Skeletal muscle tissue (tissue), 3 donors: ENCODE measurements at regions not wholly inside any gene's neighbourhood (a gene's known extent, or its start where the extent isn't known, plus 50 kb on each side); places are given as distances from the start of the nearest gene placed in this dataset.

Experiments
- H3K27ac ChIP-seq: one replicate; pipeline ENCODE4 v1.7.0; 2013; ENCODE audit warnings: mild to moderate bottlenecking, low read depth, low read length, inconsistent platforms
- H3K27me3 ChIP-seq, 3 donors: one replicate each; pipeline ENCODE4 v1.7.0; 2013; ENCODE audit warnings: low read length in 3 of 3; ENCODE audit not compliant: control insufficient read depth in 3 of 3, insufficient read depth in 3 of 3
- H3K36me3 ChIP-seq, 3 donors: one replicate each; pipeline ENCODE4 v1.7.0; 2013; ENCODE audit warnings: low read length in 3 of 3; ENCODE audit not compliant: control insufficient read depth in 3 of 3, insufficient read depth in 3 of 3
- H3K4me1 ChIP-seq, 3 donors: one replicate each; pipeline ENCODE4 v1.7.0; 2013; ENCODE audit warnings: low read length in 3 of 3, mild to moderate bottlenecking in 3 of 3; ENCODE audit not compliant: control insufficient read depth in 3 of 3, insufficient read depth in 3 of 3
- H3K4me3 ChIP-seq, 3 donors: one replicate each; pipeline ENCODE4 v1.7.0; 2013; ENCODE audit warnings: low read length in 3 of 3
- H3K9ac ChIP-seq, 3 donors: one replicate each; pipeline ENCODE4 v1.7.0; 2013; ENCODE audit warnings: low read length in 3 of 3, mild to moderate bottlenecking in 3 of 3, moderate library complexity in 2 of 3, low read depth in 1 of 3
- H3K9me3 ChIP-seq, 3 donors: one replicate each; pipeline ENCODE4 v1.7.0; 2013; ENCODE audit warnings: low read length in 3 of 3; ENCODE audit not compliant: control insufficient read depth in 3 of 3
- donor health status: Osteomylitis.

GRCh38 chr12:87814625-87815024 lies 214.6 kb downstream of the C12orf50 start:
- Histone ChIP-seq H3K36me3 (no peaks in the 10 kb centered on the region), H3K9ac (no peak overlapping the region), H3K27me3 (no peaks in the 10 kb centered on the region), H3K9me3 (no peaks in the 10 kb centered on the region), H3K4me1 (peaks cover 0 to 2% (median 0%) of the 10 kb centered on the region in 3 donors), H3K27ac (no peak overlapping the region), H3K4me3 (no peak overlapping the region)

- Histone ChIP-seq H3K9me3 (no peaks in the 10 kb centered on the region), H3K4me3 (no peak overlapping the region), H3K36me3 (no peaks in the 10 kb centered on the region), H3K4me1 (peaks cover 0 to 2% (median 0%) of the 10 kb centered on the region in 3 donors), H3K27me3 (no peaks in the 10 kb centered on the region), H3K9ac (no peak overlapping the region), H3K27ac (no peak overlapping the region)
Measured at GRCh38 chr12:87813476-87814234, 215.5 kb downstream of the C12orf50 start.

GRCh38 chr12:87812681-87813080 lies 216.5 kb downstream of the C12orf50 start:
- H3K27me3 ChIP-seq: no peaks in the 10 kb centered on the region
- peaks cover 0 to 2% (median 0%) of the 10 kb centered on the region in 3 donors for H3K4me1 ChIP-seq
- H3K36me3 ChIP-seq: no peaks in the 10 kb centered on the region
- H3K9ac ChIP-seq: no peak overlapping the region
- no peak overlapping the region for H3K4me3 ChIP-seq
- no peaks in the 10 kb centered on the region for H3K9me3 ChIP-seq
- no peak overlapping the region for H3K27ac ChIP-seq

- Histone ChIP-seq H3K27me3 (no peaks in the 10 kb centered on the region), H3K4me3 (no peak overlapping the region), H3K9me3 (no peaks in the 10 kb centered on the region), H3K9ac (no peak overlapping the region), H3K36me3 (no peaks in the 10 kb centered on the region), H3K27ac (no peak overlapping the region), H3K4me1 (peaks cover 0 to 2% (median 0%) of the 10 kb centered on the region in 3 donors)
Measured at GRCh38 chr12:87812030-87812429, 217.2 kb downstream of the C12orf50 start.

- Histone ChIP-seq H3K27me3 (no peaks in the 10 kb centered on the region), H3K36me3 (no peaks in the 10 kb centered on the region), H3K4me3 (no peak overlapping the region), H3K27ac (no peak overlapping the region), H3K9me3 (no peaks in the 10 kb centered on the region), H3K4me1 (no peaks in the 10 kb centered on the region), H3K9ac (no peak overlapping the region)
Measured at GRCh38 chr12:87809916-87810315, 219.3 kb downstream of the C12orf50 start.

- H3K4me3 ChIP-seq: no peak overlapping the region
- no peaks in the 10 kb centered on the region for H3K27me3 ChIP-seq
- no peaks in the 10 kb centered on the region for H3K9me3 ChIP-seq
- no peak overlapping the region for H3K27ac ChIP-seq
- no peak overlapping the region for H3K9ac ChIP-seq
- H3K36me3 ChIP-seq: no peaks in the 10 kb centered on the region
- H3K4me1 ChIP-seq: no peaks in the 10 kb centered on the region
Measured at GRCh38 chr12:87807086-87807485, 222.1 kb downstream of the C12orf50 start.

- Histone ChIP-seq H3K4me1 (no peaks in the 10 kb centered on the region), H3K27ac (no peak overlapping the region), H3K4me3 (no peak overlapping the region), H3K9me3 (no peaks in the 10 kb centered on the region), H3K27me3 (no peaks in the 10 kb centered on the region), H3K36me3 (no peaks in the 10 kb centered on the region), H3K9ac (no peak overlapping the region)
Measured at GRCh38 chr12:87806310-87806709, 222.9 kb downstream of the C12orf50 start.

GRCh38 chr12:87804386-87804785 lies 224.8 kb downstream of the C12orf50 start:
- H3K4me1 ChIP-seq: no peaks in the 10 kb centered on the region
- no peaks in the 10 kb centered on the region for H3K36me3 ChIP-seq
- H3K4me3 ChIP-seq: no peak overlapping the region
- no peak overlapping the region for H3K9ac ChIP-seq
- no peak overlapping the region for H3K27ac ChIP-seq
- H3K9me3 ChIP-seq: no peaks in the 10 kb centered on the region
- no peaks in the 10 kb centered on the region for H3K27me3 ChIP-seq

GRCh38 chr12:87802721-87803011 lies 226.5 kb downstream of the C12orf50 start:
- H3K27ac ChIP-seq: no peak overlapping the region
- H3K9ac ChIP-seq: no peak overlapping the region
- H3K4me3 ChIP-seq: no peak overlapping the region
- H3K27me3 ChIP-seq: no peaks in the 10 kb centered on the region
- no peaks in the 10 kb centered on the region for H3K36me3 ChIP-seq
- no peaks in the 10 kb centered on the region for H3K4me1 ChIP-seq
- no peaks in the 10 kb centered on the region for H3K9me3 ChIP-seq

- Histone ChIP-seq H3K9me3 (no peaks in the 10 kb centered on the region), H3K36me3 (no peaks in the 10 kb centered on the region), H3K27me3 (no peaks in the 10 kb centered on the region), H3K9ac (no peak overlapping the region), H3K27ac (no peak overlapping the region), H3K4me1 (no peaks in the 10 kb centered on the region), H3K4me3 (no peak overlapping the region)
Measured at GRCh38 chr12:87801860-87802720, 227.1 kb downstream of the C12orf50 start.
